ENCODE measurements at regions not wholly inside any gene's neighbourhood (a gene's known extent, or its start where the extent isn't known, plus 50 kb on each side); places are given as distances from the start of the nearest gene placed in this dataset.

DNA sequence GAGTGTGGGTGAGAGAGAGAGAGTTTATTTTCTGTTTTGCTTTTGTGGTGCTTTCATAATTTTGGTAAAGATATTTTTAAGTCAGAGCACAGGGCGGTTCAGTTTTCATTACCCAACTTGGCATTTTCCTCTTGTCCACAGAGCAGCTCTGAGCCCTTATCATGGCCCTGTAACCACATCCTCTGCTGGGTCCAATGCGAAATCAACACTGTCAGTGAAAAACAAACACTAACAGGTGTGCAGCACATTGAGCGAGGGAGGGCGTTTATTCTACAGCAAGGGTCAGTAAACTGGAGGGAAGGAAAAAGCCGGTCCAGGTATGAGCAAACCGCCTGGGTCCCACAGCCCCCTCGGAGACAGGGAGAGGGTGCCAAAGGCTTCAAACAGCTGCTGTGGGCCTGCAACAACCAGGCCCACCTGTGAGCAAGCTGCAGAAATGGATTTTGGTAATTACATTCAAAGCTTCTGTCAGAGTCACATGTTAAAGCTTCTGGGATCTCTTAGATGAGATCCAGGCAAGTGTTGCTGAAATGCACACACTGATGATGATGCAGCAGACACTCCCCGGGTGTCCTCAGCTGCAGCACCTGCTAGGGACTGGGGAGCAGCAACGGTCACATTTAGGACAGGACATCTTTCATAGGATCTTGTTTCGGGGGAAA is 132.7 kb upstream of the DYRK2 start:
- H3K4me3 ChIP-seq (ENCODE audit: low read depth, low read length) = no peak overlapping the region
- no peak for TF ChIP-seq CTCF (IDR thresholded peaks at IDR 0.05; ENCODE audit: control insufficient read depth, extremely low read depth, insufficient read depth)
- no peak for DNase-seq (ENCODE audit: low read depth)

DNA sequence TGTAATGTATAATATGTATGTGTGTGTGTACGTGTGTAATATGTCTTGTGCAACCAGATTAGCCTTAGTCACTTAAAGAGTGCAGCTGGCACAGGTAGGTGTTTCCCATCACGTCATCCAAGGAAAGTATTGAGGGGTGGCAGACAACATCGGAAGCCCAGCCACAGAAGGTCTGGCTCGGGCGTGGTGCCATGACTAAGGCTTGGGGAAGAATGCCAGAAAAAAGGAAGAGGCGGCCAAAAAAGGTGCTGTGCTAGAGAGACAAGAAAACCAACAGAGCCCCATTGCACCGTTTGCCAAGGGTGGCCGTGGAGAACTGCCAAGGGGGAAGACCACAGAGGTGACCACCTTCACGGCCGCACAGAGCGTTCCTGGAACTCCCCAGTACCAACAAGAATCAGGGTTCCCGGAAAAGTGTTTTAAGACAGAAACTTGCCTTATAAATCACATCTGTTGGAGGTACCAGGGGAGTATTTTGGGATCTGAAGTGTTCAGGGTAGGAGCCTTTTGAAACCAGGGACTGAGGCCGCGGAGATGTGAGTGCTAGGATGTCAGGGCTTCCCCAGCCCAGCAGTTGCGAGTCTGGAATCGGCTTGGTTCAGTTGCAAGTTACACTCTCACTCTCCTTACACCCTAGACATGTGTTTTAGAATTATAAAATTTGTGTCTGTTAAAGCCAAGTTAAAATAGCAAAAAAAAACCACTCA is 131.2 kb upstream of the DYRK2 start:
- TF ChIP-seq CTCF (IDR thresholded peaks at IDR 0.05; ENCODE audit: control insufficient read depth, extremely low read depth, insufficient read depth) = no peak
- no peak for DNase-seq (ENCODE audit: low read depth)
- H3K4me3 ChIP-seq (ENCODE audit: low read depth, low read length) = no peak overlapping the region

DNA sequence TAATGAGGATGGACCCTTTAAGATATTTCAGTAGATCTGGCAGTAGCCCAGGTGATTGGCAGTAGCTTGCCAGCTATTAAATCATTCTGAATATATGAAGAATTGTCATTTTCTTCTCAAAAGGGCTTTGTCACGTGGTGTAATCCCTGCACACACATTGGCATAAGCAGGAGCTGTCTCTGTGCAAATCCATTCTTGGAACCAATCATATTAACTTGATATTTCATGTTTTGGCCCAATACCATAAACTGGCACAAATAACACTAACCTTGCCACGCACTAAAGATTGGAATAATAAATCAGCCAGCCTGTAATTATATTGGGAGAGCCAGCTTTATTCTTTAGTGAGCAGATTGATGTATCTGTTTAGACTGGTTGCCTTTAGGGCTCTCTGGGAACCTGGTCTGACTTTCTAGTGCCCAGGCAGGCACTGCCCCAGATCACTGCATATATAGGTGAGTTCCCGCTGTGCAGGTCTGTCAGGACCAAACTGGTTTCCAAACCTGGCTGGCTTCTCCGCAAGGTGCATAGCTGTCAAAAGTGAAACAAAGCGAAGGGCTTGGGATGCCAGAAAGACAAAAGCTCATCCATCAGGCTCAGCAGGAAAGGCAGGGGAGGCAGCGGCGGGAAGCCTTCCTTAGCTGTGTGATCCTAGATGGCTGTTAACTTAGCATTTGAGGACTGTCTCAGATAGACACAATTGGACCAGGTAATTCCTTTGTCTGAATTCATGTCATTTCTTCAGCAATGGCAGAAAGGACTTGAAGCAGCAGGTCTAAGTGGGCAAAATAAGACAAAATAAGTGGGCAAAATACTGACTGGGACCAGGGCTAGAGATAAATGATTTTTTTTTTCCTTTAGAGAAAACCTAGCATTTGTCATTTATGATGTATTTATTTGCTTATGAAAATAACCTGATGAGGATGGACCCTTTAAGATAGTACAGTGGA is 128.8 kb upstream of the DYRK2 start:
- no peak for TF ChIP-seq CTCF (IDR thresholded peaks at IDR 0.05; ENCODE audit: control insufficient read depth, extremely low read depth, insufficient read depth)
- H3K4me3 ChIP-seq (ENCODE audit: low read depth, low read length) = no peak overlapping the region
- peak; percentile 83 for DNase-seq (ENCODE audit: low read depth)

- H3K4me3 ChIP-seq (ENCODE audit: low read depth, low read length) = no peak overlapping the region
- no peak for DNase-seq (ENCODE audit: low read depth)
- no peak for TF ChIP-seq CTCF (IDR thresholded peaks at IDR 0.05; ENCODE audit: control insufficient read depth, extremely low read depth, insufficient read depth)
These were observed 127.9 kb upstream of the DYRK2 start for GRCh38 chr12:67520606-67521005.

- no peak for TF ChIP-seq CTCF (IDR thresholded peaks at IDR 0.05; ENCODE audit: control insufficient read depth, extremely low read depth, insufficient read depth)
- H3K4me3 ChIP-seq (ENCODE audit: low read depth, low read length) = no peak overlapping the region
- no peak for DNase-seq (ENCODE audit: low read depth)
These were observed 126.3 kb upstream of the DYRK2 start for GRCh38 chr12:67522222-67522621.

- no peak for DNase-seq (ENCODE audit: low read depth)
- no peak overlapping the region for H3K4me3 ChIP-seq (ENCODE audit: low read depth, low read length)
- TF ChIP-seq CTCF (IDR thresholded peaks at IDR 0.05; ENCODE audit: control insufficient read depth, extremely low read depth, insufficient read depth) = no peak
These were observed 125.0 kb upstream of the DYRK2 start for GRCh38 chr12:67523538-67523937.
